NCI-H2081 treated with DMSO at 0.1 percent for 48 hours (cell line): ENCODE measurements at regions not wholly inside any gene's neighbourhood (a gene's known extent, or its start where the extent isn't known, plus 50 kb on each side); places are given as distances from the start of the nearest gene placed in this dataset.

Experiments
- DNase-seq: peaks from one replicate; lab custom pipeline; 2025; lab: John Stamatoyannopoulos, UW

- no peak for DNase-seq
Measured at GRCh38 chr9:71179183-71179582, 57.8 kb upstream of the TRPM3 start.

GRCh38 chr9:71177901-71178300 is 56.5 kb upstream of the TRPM3 start:
- DNase-seq = no peak

GRCh38 chr9:71171517-71171916 is 50.1 kb upstream of the TRPM3 start:
- DNase-seq = no peak
